GM12878 (cell line): ENCODE measurements at regions not wholly inside any gene's neighbourhood (a gene's known extent, or its start where the extent isn't known, plus 50 kb on each side); places are given as distances from the start of the nearest gene placed in this dataset.

ENCODE experiments used
- IRF4 ChIP-seq: IDR thresholded peaks from 2 replicates; pipeline ENCODE4 v1.6.1; 2011; ENCODE audit warnings: low read depth, low read length
- KLF5 ChIP-seq: fragments of 450-650 bp; IDR thresholded peaks from 2 replicates; pipeline ENCODE4 v1.6.1; 2014; ENCODE audit warnings: mild to moderate bottlenecking; ENCODE audit not compliant: partially characterized antibody
- RCOR1 ChIP-seq: conservative IDR thresholded peaks from 2 replicates; pipeline ENCODE4 v1.6.1; 2012; ENCODE audit warnings: low read depth, low read length, improper control_type of control experiment
- SREBF1 ChIP-seq: IDR thresholded peaks from 2 replicates; pipeline ENCODE4 v1.6.1; 2012; ENCODE audit warnings: mild to moderate bottlenecking, low read length
- TBL1XR1 ChIP-seq: IDR thresholded peaks from 2 replicates; pipeline ENCODE4 v1.6.1; 2012; ENCODE audit warnings: low read depth, low read length, improper control_type of control experiment
- YBX1 ChIP-seq: fragments of 450-650 bp; IDR thresholded peaks from 2 replicates; pipeline ENCODE4 v1.6.1; 2016; ENCODE audit warnings: antibody characterized with exemption
- ZNF384 ChIP-seq: IDR thresholded peaks from 2 replicates; pipeline ENCODE4 v1.6.1; 2012; ENCODE audit warnings: low read depth, mild to moderate bottlenecking, low read length, improper control_type of control experiment, borderline replicate concordance
- TF ChIP-seq, protein P1 (sequence below): IDR thresholded peaks from 2 replicates; pipeline ENCODE4 v1.6.1; 2012; ENCODE audit warnings: improper control_type of control experiment, low read depth, low read length; ENCODE audit not compliant: insufficient replicate concordance
- TF ChIP-seq, protein P2 (sequence below): IDR thresholded peaks from 2 replicates; pipeline ENCODE4 v1.6.1; 2011; ENCODE audit warnings: borderline replicate concordance, low read depth, mild to moderate bottlenecking, moderate library complexity, low read length; ENCODE audit not compliant: insufficient read depth, poor library complexity, severe bottlenecking

- TF ChIP-seq, protein P1, sequence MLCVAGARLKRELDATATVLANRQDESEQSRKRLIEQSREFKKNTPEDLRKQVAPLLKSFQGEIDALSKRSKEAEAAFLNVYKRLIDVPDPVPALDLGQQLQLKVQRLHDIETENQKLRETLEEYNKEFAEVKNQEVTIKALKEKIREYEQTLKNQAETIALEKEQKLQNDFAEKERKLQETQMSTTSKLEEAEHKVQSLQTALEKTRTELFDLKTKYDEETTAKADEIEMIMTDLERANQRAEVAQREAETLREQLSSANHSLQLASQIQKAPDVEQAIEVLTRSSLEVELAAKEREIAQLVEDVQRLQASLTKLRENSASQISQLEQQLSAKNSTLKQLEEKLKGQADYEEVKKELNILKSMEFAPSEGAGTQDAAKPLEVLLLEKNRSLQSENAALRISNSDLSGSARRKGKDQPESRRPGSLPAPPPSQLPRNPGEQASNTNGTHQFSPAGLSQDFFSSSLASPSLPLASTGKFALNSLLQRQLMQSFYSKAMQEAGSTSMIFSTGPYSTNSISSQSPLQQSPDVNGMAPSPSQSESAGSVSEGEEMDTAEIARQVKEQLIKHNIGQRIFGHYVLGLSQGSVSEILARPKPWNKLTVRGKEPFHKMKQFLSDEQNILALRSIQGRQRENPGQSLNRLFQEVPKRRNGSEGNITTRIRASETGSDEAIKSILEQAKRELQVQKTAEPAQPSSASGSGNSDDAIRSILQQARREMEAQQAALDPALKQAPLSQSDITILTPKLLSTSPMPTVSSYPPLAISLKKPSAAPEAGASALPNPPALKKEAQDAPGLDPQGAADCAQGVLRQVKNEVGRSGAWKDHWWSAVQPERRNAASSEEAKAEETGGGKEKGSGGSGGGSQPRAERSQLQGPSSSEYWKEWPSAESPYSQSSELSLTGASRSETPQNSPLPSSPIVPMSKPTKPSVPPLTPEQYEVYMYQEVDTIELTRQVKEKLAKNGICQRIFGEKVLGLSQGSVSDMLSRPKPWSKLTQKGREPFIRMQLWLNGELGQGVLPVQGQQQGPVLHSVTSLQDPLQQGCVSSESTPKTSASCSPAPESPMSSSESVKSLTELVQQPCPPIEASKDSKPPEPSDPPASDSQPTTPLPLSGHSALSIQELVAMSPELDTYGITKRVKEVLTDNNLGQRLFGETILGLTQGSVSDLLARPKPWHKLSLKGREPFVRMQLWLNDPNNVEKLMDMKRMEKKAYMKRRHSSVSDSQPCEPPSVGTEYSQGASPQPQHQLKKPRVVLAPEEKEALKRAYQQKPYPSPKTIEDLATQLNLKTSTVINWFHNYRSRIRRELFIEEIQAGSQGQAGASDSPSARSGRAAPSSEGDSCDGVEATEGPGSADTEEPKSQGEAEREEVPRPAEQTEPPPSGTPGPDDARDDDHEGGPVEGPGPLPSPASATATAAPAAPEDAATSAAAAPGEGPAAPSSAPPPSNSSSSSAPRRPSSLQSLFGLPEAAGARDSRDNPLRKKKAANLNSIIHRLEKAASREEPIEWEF: no peak
- TF ChIP-seq ZNF384: no peak
- no peak for TF ChIP-seq SREBF1
- TF ChIP-seq TBL1XR1: no peak
- no peak for TF ChIP-seq KLF5
- no peak for TF ChIP-seq IRF4
- TF ChIP-seq, protein P2, sequence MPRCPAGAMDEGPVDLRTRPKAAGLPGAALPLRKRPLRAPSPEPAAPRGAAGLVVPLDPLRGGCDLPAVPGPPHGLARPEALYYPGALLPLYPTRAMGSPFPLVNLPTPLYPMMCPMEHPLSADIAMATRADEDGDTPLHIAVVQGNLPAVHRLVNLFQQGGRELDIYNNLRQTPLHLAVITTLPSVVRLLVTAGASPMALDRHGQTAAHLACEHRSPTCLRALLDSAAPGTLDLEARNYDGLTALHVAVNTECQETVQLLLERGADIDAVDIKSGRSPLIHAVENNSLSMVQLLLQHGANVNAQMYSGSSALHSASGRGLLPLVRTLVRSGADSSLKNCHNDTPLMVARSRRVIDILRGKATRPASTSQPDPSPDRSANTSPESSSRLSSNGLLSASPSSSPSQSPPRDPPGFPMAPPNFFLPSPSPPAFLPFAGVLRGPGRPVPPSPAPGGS: no peak
- no peak for TF ChIP-seq YBX1
- no peak for TF ChIP-seq RCOR1
These were observed 270.3 kb upstream of the IZUMO3 start (continued) for GRCh38 chr9:24816006-24816405.
